ENCODE measurements at regions not wholly inside any gene's neighbourhood (a gene's known extent, or its start where the extent isn't known, plus 50 kb on each side); places are given as distances from the start of the nearest gene placed in this dataset.

GRCh38 chr6:143594647-143595046 lies 83.1 kb upstream of the PHACTR2 start:
- DNase-seq, result no peak

- DNase-seq, result no peak
Measured at GRCh38 chr6:143592335-143592734, 80.8 kb upstream of the FUCA2 start.

- no peak for DNase-seq
Measured at GRCh38 chr6:143591441-143591840, 79.9 kb upstream of the FUCA2 start.

GRCh38 chr6:143589162-143589561 lies 77.6 kb upstream of the FUCA2 start:
- DNase-seq, result no peak

DNA sequence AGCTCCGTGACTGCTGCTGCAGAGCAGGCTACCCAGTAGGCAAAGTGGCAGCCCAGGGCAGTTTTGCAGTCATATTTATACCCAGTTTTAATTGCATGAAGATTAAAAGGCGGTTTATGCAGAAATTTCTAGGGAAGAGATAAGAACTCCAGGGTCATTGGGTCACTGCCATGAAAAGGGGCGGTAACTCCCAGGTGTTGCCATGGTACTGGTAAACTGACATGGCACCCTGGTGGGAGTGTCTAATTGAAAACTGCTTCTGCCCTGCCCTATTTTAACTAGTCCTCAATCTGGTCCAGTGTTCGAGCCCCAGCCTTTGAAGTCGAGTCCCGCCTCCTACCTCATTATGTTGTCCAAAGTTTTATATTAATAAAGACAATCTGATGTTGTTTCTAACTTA lies 75.0 kb upstream of the FUCA2 start:
- no peak for DNase-seq

GRCh38 chr6:143585716-143586115 lies 74.2 kb upstream of the FUCA2 start:
- no peak for DNase-seq

DNA sequence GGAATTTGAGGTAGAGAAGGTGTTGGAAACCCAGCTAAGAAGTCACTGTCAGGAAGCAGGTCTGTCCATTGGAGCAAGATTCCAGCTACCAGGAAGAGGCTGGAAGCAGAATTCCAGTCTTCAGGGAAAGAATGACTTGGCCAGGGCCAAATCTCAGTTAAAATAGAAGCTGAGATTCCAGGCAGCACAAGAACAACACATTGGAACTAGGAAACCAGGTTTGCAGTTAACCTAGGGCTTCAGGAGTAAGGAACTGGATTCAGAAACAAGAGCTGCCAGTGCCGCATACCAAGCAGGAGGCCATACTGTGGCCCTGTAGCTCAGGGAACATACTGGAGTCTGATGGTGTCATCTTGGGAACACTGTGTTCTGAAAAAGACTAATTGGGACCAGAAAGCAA lies 73.7 kb upstream of the FUCA2 start:
- no peak for DNase-seq

- no peak for DNase-seq
Measured at GRCh38 chr6:143583542-143584327, 72.2 kb upstream of the FUCA2 start.

- DNase-seq, result no peak
Measured at GRCh38 chr6:143581835-143582480, 70.4 kb upstream of the FUCA2 start.

GRCh38 chr6:143579703-143580102 lies 68.2 kb upstream of the FUCA2 start:
- no peak for DNase-seq

- DNase-seq, result no peak
Measured at GRCh38 chr6:143578054-143578453, 66.5 kb upstream of the FUCA2 start.

- no peak for DNase-seq
Measured at GRCh38 chr6:143575901-143576426, 64.4 kb upstream of the FUCA2 start.

GRCh38 chr6:143575440-143575839 lies 63.9 kb upstream of the FUCA2 start:
- DNase-seq, result peak; percentile 45

DNA sequence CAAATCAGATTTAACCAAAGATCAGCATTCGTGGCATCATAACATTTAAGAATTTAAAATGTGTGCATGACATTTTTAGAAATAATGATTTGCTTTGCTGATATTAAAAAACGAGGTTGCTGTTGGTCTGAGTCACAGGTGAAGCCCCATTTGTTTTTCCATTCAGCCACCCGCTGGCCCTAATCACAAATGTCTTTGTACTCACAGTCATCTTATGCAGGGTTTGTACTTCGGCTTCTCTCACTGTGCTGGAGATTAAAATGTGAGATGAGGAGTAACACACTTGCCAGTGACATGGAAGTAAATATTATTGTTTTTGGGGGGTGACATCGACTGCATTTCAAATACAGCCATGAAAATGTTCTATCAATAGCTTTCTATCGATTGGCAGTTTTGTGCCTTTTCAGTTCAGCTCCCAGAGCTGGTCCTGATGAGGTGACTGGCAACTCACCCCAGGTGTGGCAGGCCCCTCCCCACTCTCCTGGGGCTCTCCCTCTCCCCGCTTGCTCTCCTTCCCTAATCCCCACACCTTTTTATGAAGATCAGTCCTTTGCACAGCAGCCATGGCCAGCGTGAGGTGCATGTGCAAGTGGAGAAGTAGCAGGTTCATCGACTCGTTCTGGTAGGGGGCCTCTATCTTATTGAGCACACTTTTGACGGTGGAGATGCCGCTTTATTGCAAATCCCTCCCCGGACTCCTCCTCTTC lies 58.8 kb upstream of the FUCA2 start:
- DNase-seq, result no peak

DNA sequence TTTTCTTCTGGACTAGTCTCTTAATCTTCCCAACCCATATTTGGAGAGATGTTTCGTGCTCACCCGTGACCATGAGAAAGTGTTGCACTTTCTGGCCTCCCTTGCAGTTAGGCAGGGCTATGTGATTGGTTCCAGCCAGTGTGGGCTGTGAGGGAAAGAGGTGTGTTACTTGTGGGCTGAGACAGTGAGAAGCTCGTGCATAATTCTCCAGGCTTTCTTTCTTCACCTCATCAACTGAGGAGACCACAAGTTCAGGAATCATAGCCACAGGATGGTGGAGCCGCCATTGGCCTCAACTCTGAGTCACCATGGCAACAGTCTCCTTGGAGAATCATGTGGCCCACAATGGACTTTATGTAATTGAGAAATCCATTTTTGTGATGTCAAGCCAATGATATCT lies 57.5 kb upstream of the FUCA2 start:
- DNase-seq, result no peak

DNA sequence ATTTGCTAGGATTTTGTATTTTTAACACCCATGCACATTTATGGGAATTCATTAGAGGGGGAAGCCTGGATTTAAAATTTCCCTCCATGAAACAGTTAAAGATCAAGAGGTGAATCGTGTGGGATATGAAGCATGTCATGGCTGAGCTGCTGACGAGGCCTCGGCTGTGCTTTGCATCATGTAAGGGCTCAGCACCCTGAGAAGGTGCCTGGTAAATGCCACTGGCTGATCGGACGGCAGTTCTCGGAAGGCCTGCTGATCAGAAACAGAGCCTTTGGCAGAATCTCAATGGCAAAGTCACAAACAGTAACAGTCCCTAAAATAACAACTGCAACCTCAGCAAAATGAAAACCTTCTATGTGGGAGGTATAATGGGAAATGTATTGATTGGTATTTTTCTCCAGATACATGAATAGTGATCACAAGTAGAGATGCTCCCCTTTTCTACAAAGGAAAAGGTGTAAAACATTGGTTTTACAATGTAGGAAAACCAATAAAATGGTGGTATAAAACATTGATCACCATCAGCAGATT lies 53.0 kb upstream of the FUCA2 start:
- DNase-seq, result no peak

GRCh38 chr6:143562143-143562542 lies 50.6 kb upstream of the FUCA2 start:
- DNase-seq, result no peak

All from stimulated activated CD4-positive, alpha-beta T cell treated with anti-CD3 and anti-CD28 coated beads, Interleukin-15, amount 100 ng/mL, for 24 hours (primary cell).